RKO (cell line): ENCODE measurements at regions not wholly inside any gene's neighbourhood (a gene's known extent, or its start where the extent isn't known, plus 50 kb on each side); places are given as distances from the start of the nearest gene placed in this dataset.

Experiments
- DNase-seq: peaks from one replicate; pipeline ENCODE4 v3.0.0-alpha.2; 2016; ENCODE audit warnings: low spot score

- no peak for DNase-seq
These were observed 195.2 kb downstream of the LY86 start for GRCh38 chr6:6783721-6784120.

- DNase-seq, result no peak
These were observed 196.1 kb downstream of the LY86 start for GRCh38 chr6:6784514-6785162.

DNA sequence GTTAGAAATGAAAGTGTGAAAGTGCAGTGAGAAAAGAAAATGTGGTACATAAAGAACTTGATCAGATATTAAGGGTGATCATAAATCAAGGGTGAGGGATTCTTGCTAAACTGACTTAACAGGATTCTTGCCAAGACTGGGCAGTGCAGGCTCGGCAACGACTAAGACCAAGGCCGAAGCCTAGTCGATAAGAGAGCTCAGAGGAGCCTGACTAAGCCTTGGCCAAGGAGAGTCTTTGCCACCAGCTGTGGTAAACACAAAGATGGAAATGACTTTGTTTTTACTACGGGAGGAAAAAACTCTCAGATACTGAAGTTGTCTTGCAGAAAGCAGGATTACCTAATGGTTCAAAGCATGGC, 196.6 kb downstream of the LY86 start:
- DNase-seq, result no peak

DNA sequence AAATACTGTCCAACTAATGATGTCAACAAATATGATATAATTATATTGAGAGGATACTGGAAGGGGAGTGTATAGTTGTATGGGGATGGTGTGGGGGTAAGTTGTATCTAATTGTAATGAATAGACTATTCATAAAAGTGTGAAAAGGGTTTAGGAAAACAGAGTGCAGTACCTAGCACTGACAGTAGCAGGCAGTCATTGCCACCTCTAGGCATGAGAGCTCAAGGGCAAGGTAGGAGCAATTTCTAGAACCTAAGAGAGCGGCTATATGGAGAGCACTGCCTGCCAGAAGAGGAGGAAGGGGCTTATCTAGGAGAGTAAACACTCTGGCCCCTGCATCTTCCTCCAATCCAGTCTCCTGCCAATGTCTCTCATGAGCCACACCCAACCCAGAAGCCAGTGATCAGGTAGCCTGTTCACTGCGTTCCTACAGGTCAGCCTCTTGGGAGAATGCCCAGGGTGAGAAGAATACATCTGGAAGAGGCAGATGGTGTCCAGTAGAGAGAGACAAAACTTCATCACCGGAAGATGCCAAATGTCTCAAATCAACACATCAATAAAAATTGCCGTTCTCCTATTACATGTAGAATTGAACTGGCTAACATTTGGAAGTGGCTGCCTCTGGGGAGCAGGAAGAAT, 200.0 kb downstream of the LY86 start:
- no peak for DNase-seq

DNA sequence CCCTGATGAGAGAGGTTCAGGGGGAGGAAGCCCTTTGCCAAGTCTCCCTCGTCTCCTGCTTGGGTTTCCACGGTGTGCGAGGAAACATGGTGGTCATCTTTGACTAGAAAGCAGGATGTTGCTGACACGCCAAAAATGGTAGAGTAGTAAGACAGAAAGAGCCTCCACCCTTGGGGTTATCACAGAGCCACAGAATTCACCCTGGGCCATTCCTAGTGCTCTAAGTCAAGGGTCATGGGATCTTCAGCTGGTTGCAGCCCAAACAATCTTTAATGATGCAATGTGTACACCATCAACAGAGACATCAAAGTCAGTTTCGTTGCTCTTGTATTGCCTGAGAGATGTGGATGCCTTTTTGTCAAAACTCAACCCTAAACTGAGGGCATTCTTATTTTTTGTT, 201.9 kb downstream of the LY86 start:
- DNase-seq, result no peak

DNA sequence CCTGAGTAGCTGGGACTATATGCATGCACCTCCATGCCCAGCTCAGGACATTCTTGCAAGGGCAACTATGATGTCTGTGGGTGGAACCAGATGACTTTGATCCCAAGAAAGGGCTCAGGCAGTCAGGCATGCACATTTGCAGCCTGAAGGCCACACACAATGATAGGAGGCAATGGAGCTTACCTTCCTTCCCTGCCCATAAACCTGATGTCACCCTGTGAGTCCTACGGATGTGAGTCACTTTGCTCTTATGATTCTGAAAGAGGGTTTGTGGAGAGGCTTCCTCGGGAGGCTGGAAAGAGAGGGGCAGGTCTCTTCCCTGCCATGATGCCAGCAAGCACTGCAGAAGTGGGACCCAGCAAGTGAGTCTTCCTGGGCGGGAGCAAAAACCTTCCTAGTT, 202.4 kb downstream of the LY86 start:
- peak; percentile 62 for DNase-seq

DNA sequence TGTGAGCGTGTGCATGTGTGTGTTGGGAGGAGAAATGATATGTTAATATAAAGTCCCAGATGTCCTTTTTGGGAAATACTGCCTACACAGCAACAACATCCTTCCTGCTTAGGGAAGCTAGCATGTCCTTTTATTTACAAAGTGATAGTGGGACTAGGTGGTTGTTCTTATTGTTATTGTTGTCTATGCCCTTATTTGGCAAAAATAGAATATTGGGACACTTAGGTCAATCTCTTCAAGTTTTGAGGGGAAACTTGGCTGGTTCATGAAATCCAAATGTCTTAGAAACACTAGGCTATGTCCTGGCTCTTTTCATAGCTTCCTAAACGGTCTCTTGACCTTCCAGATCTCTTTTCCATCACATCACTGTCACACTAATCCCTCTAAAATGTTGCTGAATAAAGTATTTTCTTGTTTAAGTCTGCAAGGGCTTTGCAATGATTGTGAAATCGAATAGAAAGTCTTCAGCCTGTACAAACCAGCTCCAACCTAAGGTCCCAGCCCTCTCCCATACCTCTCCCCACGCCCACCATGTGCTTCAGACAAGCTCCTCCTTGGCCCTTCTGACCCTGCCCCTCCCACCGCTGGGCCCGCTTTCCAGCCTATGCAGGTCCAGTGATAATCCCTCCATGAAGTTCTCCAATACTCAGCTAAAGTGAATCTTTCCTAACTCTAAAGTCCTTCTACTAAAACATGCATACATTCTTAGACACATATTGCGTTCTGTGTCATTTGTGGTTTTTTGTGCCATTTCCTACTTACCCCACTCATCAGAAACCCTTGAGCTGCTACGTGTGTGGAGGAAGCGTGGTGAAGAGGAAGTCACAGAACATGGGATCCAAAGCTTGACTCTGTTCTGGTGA, 205.1 kb downstream of the LY86 start:
- no peak for DNase-seq

- DNase-seq, result no peak
These were observed 206.9 kb downstream of the LY86 start for GRCh38 chr6:6795393-6795792.

GRCh38 chr6:6796818-6797217, 208.3 kb downstream of the LY86 start:
- DNase-seq, result no peak

DNA sequence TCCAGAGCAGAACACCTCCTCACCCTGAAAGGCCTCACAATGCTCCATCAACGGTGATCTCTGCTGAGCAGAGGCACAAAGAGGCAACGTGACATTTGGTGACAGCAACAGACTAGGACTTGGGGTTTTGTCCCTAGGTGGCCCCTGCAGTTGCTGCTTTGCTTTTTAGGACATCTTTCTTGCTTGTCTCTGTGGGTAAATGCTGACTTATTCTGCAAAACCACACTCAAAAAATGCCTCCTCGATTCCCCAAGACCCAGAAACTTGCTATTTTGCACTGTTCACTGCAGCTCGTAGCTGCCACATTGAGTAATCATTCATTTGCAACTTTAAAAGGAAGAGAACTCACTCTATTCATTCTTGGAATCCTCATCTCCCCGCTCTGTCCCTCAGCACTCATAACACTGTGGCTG, 209.9 kb downstream of the LY86 start:
- DNase-seq, result no peak

- DNase-seq, result no peak
These were observed 212.4 kb downstream of the LY86 start for GRCh38 chr6:6801005-6801335.

DNA sequence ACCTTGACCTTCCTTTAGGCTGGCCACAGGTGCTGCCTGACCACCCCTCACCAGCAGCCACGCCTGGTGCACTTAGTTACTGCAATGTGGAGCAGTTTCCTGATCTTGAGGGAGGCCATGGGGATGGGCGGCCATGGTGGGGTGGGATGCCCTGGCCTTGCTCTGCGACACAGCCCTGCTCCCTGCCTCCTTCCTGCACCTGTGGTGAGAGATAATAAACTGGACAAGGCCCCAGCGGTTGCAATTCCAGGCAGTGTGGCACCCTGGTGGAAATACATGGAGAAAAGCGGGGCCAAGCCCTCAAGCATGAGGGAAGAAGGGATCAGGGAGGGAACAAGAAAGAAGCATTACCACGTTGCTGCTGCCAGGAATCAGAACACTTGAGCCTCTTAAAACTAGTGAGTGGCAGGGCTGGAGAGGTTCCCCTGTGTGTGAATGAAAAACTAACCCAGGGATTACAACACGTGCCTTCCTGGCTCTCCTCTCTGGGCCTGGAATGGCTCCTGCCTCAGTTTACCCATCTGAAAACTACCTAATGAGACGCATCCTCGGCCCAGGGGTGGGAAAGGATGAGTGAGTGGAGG, 213.2 kb downstream of the LY86 start:
- no peak for DNase-seq

GRCh38 chr6:6803180-6803977, 214.9 kb downstream of the LY86 start:
- no peak for DNase-seq

GRCh38 chr6:6804843-6805615, 216.5 kb downstream of the LY86 start:
- DNase-seq, result no peak

- no peak for DNase-seq
These were observed 218.5 kb downstream of the LY86 start for GRCh38 chr6:6806844-6807518.

DNA sequence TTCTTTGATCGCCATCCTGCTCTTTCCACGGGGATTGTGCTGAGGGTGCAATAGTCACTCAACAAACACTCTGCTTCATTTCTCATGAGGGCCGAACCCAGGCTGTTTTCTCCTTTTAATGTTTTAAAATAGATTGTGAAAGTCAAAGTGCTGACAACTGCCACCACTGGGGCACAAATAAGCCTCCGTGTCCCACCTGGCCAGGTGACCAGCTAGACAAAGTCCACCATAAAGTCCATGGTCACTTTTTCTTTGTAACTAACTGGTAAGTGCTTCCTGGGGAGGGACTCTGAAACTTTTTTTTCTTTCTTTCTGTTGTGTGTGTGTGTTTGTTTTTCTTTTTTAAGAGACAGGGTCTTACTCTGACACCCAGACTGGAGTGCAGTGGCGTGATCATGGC, 219.8 kb downstream of the LY86 start:
- DNase-seq, result no peak

GRCh38 chr6:6808915-6809314, 220.4 kb downstream of the LY86 start:
- DNase-seq, result no peak

DNA sequence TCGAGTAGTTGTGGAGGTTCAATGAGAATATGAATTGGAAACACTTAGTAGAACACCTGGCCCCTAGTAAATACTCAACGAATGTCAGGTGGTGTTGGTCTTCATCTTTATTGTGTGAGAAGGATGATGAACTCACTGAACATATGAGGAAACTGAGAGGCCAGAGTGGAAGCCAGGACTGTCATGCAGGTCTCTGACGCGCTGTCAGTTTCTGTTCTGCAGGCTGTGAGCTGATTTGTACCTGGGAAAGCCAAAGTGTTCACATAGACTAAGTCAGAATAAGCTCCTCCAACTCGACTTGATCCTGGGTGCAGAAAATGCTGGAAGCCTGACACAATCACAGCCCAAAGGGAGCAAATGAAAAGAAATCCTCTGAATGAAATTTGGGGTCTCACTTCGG, 222.2 kb downstream of the LY86 start:
- no peak for DNase-seq

- peak; percentile 32 for DNase-seq
These were observed 222.8 kb downstream of the LY86 start for GRCh38 chr6:6811128-6812009.

DNA sequence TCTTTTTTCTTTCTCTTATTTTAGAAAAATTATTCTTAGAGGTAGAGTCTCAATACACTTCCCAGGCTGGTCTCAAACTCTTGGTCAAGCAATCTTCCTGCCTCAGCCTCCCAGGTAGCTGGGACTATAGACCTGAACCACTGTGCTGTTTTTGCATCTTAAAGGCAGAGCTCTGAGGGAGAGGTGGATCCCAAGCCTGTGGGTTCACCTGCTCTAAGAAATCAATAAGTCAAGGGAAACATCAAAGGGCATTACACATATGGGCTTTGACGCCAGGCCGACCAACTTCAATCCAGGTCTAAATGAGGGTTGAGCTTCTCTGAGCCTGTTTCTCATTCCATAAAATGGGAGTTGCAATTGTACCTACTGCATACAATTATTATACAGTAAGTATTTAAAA, 223.9 kb downstream of the LY86 start:
- no peak for DNase-seq
